COR-L47 (cell line): ENCODE measurements at regions not wholly inside any gene's neighbourhood (a gene's known extent, or its start where the extent isn't known, plus 50 kb on each side); places are given as distances from the start of the nearest gene placed in this dataset.
"Not testable (repeated sequence)": the region's sequence is repeated elsewhere in the genome, so short reads cannot be mapped to it uniquely, and the experiment has no call there.

Experiments
- DNase-seq: peaks from one replicate; lab custom pipeline; 2025; lab: John Stamatoyannopoulos, UW

DNA sequence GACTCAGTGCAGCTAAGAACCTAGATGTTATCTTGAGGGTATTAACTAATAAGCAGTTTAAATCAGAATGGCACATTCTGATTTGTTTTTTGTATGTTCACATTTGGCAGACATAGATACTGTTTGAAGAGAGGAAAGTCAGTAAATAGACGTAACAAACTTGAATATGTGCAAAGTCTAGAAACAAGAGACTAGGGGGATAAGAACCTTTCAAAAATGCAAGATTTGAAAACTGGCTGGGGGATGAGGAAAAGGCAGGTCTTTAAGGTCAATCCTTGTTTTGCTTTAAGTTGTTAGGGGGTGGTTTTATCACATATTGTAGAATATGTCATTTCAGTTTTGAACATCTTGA, 136.5 kb downstream of the ZNF92 start:
- not testable (repeated sequence) for DNase-seq

DNA sequence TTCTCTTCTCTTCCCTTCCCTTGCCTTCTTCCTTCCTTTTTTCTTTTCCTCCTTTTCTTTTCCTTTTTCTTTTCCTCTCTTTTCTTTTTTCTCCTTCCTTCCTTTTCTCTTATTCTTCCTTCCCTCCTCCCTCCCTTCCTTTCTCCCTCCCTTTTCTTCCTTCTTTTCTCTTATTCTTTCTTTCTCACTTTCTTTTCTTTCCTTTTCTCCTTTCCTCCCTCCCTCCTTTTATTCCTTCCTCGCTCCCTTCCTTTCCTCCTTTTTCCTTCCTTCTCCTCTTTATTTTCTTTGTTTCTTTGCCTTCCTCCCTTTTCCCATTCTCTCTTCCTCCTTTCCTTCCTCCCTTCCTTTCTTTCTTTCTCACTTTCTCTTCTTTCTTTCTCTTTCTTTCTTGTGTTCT, 146.1 kb downstream of the ZNF92 start:
- DNase-seq: not testable (repeated sequence)

DNA sequence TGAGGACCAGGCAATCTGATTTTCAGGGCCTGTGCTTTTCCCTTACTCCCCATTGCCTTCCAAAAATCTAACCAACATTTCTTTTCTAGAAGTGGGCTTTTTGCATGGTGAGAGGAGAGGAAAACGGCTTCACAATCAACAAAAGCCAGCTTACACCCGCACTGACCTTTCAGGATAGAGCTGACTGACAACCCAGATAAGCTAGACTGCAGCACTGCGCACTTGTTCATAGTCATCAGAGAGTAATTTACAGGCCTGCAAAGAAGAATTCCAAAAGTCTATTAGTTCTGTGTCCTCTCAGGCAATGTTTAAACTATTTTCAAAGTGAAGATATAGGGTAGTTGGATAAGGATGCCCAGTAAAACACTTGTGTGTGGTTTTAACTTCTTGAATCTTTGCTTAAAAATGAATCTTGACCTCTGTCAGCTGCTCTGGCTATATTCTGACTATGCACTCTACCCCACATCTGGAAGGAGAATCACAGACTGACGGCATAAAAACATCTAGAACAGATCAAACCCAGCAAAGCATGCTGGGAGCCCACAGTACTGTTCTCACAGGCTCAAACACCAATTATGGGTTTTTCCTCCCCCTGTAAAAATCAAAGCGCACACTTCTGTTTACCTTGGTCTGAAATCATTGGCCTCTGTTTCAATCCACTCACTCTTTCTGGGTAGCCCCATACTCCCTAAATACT, 172.0 kb downstream of the ZNF92 start:
- not testable (repeated sequence) for DNase-seq

DNA sequence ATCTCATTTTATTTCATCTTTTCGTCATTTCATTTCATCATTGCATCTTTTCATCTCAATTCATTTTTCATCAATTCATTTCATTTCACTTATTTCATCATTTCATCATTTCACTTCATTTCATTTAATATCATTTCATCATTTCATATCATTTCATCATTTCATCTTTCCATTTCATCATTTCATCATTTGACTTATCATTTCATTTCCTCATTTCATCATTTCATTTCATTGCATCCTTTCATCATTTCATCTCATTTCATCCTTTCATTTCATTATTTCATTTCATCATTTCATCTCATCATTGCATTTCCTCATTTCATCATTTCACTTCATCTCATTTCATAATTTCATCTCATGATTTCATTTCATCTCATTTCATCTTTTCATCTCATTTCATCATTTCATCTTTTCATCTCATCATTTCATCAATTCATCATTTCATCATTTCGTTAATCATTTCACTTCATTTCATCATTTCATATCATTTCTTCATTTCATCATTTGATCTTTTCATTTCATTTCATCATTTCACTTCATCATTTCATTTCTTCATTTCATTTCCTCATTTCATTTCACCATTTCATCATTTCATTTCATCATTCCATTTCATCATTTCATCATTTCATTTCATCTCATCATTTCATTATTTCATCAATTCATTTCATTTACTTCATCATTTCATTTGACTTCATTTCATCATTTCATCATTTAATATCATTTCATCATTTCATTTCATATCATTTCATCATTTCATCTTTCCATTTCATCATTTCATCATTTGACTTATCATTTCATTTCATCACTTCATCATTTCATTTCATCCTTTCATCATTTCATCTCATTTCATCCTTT, 176.2 kb downstream of the ZNF92 start:
- DNase-seq: not testable (repeated sequence)

DNA sequence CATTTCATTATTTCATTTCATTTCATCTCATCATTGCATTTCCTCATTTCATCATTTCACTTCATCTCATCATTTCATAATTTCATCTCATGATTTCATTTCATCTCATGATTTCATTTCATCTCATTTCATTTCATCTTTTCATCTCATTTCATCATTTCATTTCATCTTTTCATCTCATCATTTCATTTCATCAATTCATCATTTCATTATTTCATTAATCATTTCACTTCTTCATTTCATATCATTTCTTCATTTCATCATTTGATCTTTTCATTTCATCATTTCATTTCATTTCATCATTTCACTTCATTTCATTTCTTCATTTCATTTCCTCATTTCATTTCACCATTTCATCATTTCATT, 176.8 kb downstream of the ZNF92 start:
- not testable (repeated sequence) for DNase-seq

DNA sequence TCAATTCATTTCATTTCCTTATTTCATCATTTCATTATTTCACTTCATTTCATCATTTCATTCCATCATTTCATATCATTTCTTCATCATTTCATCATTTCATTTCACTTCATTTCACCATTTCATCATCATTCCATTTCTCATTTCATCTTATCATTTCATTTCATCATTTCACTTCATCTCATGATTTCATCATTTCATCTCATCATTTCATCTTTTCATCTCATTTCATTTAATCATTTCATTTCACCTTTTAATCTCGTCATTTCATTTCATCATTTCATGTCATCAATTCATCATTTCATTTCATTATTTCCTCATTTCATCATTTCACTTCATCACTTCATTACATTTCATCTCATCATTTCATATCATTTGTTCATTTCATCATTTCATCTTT, 177.4 kb downstream of the ZNF92 start:
- DNase-seq: not testable (repeated sequence)

DNA sequence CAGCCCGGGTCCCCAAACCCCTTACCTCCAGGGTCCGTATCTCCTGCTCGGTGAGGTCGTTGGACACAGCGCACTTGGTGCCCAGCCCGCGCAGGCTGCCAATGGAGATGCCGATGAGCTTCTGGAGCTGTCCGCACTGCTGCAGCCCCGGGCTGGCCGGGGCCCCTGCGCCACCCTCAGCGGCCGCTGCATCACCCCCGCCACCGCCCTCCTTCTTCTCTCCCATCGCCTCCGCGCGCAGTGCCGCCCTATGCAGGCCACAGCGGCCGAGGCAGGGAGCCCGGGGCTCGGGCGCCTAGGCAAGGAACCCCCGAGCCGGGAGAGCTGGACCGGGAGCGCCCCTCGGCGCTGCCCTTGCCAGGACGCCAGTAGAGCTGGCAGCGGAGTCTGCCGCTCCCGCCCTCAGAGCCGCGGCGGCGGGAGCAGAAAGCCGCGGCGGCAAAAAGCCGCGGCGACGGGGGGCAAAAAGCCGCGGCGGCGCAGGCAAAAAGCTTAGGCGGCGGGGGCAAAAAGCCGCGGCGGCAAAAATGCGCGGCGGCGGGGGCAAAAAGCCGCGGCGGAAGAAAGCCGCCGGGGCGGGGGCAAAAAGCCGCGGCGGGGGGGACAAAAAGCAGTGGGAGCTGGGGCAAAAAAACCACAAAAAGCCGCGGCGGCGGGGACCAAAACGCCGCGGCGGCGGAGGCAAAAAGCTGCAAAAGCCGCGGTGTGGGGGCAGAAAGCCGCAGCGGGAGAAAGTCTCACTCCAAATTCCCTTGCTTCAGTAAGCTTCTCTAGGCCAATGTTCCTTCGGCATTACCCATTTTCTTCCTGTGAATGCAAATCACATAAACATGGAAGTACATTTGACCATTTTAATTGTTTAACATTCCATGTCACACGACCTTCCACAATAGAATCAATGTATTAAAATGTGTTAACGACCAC, 181.2 kb downstream of the ZNF92 start:
- DNase-seq: not testable (repeated sequence)

DNA sequence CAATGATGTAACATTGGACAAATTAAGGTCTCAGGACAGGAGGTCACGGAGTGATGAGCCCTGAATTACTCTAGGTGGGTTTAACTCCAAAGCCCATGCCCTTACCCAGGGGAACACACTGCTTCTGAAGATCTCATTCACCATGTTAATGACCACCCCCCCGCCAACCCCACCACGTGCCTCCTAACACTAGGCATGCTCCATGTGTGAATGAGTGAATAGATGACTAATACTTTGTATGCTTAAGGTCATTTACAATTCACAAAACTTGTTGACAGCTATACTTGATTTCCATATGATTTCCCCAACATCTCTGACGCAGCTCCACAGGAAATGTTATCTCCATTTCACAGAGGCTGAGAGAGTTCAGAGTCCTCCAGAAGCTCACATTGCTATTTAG, 184.9 kb downstream of the ZNF92 start:
- not testable (repeated sequence) for DNase-seq

DNA sequence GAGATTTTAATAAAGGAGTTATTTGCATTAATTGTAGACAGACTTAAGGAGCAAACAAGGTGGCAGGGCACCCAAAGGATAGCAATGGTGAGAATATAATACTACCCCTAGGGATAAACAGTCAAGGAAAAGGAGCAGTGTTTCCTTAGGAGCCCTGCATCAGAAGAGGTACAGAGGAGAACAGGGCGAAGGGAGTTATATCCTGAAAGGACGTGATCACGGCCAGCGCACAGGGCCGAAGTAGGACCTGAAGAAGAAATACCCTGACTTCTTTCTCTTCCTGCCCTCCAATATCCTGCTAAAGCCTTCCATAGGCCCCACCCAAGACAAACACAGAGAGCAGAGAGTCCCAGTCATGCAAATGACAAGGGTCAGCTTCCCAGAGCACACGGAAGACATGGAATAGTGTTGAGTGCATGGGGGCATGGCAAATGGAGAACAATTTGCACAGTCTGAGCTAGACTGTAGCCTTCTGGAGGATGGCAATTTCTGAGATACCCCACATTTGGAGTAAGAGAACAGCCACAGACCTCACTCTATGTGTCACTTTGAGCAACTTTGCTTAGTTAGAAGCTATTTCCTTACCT, 188.2 kb downstream of the ZNF92 start:
- DNase-seq: not testable (repeated sequence)

DNA sequence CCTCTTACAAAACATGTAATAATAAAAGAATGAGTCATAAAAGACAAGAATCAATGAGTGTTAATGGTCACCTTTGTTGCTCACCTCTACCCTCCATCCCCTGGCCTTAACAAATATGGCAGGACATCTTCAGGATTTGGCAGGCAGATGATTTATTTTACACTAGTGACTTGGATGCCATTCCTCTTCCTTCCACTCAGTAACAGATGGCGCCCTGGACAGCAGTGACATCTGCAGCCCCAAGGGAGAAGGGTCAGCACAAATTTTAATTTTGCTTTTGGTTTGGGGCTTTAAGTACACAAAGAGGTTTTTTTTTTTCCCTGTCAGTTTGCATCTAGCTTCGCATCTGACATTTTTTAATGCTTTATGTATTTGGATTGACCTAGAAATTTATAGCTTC, 188.9 kb downstream of the ZNF92 start:
- not testable (repeated sequence) for DNase-seq

DNA sequence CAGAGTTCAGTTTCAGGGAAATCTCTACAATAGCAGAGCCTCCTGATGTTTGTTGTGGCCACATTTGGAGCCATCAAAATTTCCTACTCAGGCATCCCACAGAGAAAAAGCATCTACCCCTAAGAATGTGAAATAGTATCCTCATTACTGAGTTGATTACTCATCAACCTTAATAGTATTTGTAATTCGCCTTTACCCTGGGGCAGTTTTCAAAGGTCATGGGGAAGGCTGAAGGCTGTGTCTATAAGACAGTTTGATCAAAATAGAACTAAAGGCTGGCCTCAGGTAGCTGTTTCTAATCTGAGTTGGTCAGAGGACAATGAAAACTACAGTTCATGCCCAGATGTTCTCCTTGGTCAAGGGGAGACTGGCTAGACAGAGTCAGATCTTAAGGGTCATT, 189.7 kb downstream of the ZNF92 start:
- not testable (repeated sequence) for DNase-seq

DNA sequence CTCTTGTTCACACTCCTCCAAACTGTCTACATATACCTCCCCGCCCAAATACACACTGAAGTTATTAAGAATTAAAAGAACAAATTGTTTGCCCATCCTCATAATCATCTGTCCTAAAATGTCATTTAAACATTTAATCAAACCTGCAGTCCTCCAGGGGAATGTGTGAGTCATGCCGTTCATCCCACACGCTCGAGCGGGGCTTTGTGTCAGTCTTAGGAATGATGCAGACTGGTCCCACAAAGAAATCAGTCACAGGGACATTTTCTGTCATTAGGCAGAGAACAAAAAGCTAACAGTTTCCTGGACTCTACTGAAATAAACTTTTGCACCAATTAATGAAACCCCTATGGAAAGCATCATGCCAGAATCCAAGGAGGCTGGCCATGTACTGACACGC, 194.6 kb downstream of the ZNF92 start:
- not testable (repeated sequence) for DNase-seq

DNA sequence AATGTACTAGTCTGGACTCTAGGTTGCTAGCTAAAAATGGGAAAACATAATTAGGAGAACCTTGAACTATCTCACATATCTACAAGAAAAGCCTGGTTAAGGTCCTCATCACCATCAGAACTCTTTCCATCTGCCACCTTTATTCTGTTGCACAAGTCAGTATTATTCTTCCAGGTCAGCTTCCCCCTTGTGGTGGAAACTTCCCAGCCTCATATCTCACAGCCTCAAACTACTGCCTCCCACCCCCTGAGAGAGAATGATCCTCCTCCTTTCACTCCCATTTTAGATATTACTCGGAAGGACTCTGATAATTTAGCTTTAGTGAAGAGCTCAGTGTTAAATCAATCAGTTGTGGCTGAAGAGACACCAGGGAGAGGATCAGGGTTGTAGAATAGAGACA, 197.3 kb downstream of the ZNF92 start:
- not testable (repeated sequence) for DNase-seq

DNA sequence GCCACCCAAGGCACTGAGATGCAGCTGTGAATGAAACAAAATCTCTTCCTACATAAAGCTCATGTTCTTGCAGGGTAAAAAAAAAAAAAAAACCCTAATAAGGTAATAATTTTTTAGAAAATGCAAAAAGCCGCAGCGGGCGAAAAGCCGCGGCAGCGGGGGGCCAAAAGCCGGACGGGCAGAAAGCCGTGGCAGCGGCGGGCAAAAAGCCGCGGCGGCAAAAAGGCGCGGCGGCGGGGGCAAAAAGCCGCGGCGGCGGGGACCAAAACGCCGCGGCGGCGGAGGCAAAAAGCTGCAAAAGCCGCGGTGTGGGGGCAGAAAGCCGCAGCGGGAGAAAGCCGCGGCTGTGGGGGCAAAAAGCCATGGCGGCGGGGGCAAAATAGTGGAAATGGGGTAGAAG, 198.9 kb downstream of the ZNF92 start:
- DNase-seq: not testable (repeated sequence)

DNA sequence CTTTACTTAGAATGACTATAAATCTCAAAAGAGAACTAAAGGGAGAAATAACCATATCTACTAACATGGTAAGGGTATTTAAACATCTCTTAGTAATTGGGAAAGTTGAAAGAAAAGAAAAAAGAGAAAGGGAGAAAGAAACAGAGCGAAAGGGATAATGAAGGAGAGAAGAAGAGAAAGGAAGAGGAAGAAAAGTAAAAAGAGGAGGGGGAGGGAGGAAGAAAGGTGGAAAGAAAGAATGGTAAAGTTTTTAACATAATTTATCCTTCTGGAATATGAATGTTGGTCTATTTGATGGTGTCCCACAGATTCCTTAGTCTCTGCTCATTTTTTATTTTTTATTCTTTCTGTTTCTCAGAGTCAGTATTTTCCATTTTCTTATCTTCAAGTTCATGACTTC, 202.7 kb downstream of the ZNF92 start:
- DNase-seq: not testable (repeated sequence)

DNA sequence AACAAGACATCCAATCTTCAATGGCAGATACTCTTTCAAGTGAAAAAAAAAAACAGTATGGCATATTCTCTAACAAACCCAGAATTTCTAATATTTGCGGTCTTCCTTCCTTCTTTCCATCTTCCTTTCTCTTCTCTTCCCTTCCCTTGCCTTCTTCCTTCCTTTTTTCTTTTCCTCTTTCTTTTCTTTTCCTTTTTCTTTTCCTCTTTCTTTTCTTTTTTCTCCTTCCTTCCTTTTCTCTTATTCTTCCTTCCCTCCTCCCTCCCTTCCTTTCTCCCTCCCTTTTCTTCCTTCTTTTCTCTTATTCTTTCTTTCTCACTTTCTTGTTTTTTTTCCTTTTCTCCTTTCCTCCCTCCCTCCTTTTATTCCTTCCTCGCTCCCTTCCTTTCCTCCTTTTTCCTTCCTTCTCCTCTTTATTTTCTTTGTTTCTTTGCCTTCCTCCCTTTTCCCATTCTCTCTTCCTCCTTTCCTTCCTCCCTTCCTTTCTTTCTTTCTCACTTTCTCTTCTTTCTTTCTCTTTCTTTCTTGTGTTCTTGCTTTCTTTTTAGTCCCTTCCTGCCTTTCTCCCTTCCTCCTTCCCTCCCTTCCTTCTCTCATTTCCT, 209.0 kb downstream of the ZNF92 start:
- DNase-seq: not testable (repeated sequence)

DNA sequence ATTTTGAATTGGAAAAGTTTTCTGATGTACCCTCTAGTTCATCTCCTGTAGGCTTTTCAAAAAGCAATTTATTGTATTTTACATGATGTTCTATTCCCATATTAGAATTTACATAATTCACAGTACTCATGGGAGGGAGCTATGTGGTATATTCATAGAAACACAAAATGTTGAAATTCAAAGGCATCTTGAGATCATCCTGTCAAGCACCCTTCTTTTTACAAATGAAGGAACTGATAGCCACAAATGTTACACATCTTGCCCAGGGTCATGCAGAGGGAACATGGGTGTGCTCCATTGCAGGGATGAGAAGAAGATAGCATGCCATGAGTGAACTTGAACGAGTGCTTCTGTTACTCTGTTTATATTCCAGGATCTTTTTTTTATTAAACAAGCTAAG, 228.8 kb downstream of the ZNF92 start:
- DNase-seq: not testable (repeated sequence)

DNA sequence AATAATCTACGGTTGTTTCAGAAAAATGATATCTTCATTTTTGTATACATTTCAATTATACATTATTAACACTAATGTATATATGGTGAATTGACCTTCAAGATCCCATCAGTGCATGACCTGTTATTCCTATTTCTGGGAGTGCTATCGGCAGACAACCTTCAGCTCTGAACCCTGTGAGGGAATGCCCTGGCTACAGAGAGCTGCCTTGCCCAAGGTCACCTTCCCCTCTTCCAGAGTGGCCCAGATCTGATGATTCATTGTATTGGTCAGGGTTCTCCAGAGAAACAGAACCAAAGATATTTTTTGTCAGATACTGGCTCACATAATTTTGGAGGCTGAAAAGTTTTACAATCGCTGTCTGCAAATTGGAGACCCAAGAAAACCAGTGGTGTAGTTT, 235.5 kb downstream of the ZNF92 start:
- DNase-seq: no peak

DNA sequence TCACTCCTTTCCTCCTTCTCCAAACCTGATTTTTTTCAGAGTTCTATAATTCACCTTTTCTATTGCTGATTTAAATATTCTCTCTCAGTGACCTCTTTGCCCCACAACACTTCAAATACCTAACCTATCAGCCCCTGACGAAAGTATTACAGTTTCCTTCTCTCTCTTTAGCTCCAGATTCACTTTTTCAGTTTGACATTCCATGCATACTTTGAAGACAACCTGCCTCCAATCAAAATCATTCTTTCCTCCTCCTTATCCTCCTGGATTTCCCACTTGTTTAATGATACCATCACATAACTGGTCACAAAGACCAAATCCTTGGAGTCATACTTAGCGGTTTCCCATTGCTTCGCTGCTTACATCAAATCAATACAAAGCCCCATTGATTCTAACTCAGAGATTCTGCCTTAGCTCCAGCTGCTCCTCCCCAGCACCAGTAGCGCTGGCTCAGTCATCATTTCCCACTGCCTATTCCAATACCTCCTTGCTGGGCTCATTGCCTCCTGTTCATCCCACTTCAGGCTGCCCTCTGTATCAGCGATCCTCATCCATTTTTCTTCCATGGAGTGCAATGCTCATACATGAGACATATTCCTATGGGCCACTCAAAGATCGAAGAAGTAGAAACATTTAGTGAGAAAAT, 240.1 kb downstream of the ZNF92 start:
- not testable (repeated sequence) for DNase-seq

DNA sequence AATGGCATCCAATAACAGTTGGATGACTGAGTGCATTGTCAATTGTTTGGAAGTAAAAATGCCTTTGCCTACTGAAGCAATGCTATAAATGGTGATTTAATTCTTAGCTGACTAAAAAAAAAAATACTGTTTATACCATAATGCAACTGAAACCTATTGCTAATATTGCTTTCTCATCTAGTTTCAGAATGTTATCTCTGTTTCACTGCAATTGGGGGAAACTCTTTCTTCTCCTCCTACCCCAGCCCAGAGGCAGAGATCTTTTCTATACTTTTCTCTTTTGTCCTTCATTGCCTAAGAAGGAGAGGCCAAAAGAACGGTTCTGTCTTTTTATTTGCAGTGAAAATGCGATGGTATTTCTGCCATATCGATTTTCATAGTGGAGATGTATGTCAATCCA, 242.5 kb downstream of the ZNF92 start:
- DNase-seq: not testable (repeated sequence)

DNA sequence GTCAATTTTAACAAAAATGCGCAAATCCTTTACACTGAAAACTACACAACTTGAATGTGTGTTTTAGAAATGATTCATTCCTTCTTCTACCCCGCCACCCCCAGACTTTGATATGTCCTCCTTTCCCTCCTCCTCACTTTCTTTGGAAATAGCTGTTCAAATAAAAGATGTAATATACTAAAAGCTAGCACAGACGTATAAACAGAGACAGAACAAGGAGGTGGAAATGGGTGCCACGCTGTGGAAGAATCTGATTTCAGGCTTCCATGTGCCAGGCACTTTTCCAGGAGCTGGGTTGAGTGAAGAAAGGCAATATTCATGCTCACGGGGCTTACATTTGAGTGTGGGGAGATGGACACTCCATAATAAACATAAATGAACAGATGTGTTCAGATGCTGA, 246.6 kb downstream of the ZNF92 start:
- not testable (repeated sequence) for DNase-seq
